ENCODE measurements at regions not wholly inside any gene's neighbourhood (a gene's known extent, or its start where the extent isn't known, plus 50 kb on each side); places are given as distances from the start of the nearest gene placed in this dataset.

DNA sequence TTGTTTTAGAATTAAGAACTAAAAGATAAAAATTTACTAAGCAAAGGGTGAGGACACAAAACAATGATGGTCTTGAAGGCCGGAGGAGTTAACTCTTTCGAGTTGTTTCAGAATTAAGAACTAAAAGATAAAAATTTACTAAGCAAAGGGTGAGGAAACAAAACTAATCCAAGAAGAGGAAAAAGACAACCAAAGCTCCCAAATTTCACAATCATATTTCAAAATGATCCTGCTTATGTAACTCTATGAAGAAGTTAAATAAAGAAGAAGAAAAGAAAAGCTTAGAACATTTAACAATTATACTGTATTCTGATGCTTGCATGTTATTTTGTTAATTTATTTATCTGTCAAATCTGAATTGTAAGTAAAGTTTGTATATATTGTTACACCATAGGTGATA, 154.8 kb upstream of the SLIT2 start:
- no peak for TF ChIP-seq POLR2A (IDR thresholded peaks at IDR 0.05)
- TF ChIP-seq, protein P1, sequence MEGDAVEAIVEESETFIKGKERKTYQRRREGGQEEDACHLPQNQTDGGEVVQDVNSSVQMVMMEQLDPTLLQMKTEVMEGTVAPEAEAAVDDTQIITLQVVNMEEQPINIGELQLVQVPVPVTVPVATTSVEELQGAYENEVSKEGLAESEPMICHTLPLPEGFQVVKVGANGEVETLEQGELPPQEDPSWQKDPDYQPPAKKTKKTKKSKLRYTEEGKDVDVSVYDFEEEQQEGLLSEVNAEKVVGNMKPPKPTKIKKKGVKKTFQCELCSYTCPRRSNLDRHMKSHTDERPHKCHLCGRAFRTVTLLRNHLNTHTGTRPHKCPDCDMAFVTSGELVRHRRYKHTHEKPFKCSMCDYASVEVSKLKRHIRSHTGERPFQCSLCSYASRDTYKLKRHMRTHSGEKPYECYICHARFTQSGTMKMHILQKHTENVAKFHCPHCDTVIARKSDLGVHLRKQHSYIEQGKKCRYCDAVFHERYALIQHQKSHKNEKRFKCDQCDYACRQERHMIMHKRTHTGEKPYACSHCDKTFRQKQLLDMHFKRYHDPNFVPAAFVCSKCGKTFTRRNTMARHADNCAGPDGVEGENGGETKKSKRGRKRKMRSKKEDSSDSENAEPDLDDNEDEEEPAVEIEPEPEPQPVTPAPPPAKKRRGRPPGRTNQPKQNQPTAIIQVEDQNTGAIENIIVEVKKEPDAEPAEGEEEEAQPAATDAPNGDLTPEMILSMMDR (IDR thresholded peaks at IDR 0.05) = no peak
- Histone ChIP-seq H3K4me3 (no peak overlapping the region), H3K9me3 (no peaks in the 10 kb centered on the region), H3K36me3 (no peaks in the 10 kb centered on the region), H3K27ac (no peak overlapping the region), H3K4me1 (no peaks in the 10 kb centered on the region), H3K27me3 (no peaks in the 10 kb centered on the region)
- intact Hi-C loops (cut with DNase I) = no loop called here
- WGBS, 2 donors = 74 to 82% methylated on average over 2 of the region's 2 CpGs
- DNase-seq = no peak

DNA sequence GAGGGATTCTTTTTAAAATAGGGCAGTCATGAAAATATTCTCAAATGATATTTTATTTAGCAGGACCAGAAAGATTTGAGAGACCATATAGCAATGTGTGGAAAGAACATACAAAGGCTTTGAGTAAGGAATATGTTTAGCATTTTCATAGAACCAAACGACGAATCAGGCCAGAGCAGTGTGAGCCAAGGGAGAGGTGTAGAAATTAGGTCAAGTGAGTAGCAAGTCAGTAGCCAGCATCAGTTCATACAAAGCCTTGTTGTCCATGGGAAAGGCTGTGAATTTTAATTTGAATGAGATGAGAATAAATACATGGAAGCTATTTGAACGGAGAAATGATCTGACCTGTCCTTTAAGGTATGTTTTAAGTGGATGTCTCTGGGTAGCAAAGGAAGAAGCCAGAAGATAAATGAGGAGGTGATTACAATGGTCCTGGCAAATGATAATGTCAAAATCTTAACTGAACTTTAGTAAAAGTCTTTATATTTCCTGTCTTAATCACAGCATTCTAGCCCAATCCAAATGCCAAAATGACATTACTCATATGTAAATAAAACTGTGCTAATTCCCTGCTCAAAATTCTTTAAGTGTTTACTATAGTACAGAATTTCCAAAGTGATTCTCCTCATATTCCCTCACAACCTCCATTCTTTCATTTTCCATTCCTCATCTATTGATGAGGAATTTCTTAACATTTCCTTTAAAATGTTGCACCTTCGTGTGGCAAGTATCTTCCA, 155.7 kb upstream of the SLIT2 start:
- intact Hi-C loops (cut with DNase I) = no loop called here

DNA sequence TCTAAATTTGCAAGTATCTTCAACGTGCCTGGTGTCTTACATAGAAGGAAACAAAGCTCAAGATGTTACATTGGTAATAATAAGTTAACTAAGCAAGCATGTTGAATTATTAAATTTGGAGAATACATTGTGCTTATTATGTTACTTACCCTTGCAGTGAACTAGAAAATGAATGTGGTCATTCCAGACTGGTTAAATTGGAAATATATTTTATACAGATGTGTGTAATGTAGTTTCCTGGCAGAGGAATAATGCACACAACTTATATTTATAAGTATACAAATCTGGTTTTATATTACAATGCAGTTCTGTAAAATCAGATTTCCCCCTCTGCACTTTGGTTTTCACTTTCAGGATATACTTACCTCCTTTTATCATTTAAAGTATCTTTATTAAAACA, 159.9 kb upstream of the SLIT2 start:
- Histone ChIP-seq H3K4me1 (no peaks in the 10 kb centered on the region), H3K27ac (no peak overlapping the region), H3K9me3 (no peaks in the 10 kb centered on the region), H3K36me3 (no peaks in the 10 kb centered on the region), H3K27me3 (no peaks in the 10 kb centered on the region), H3K4me3 (no peak overlapping the region)
- DNase-seq = no peak
- 27 to 44% methylated on average over 1 of the region's 1 CpG for WGBS, 2 donors
- intact Hi-C loops (cut with DNase I) = no loop called here
- TF ChIP-seq, protein P1 (IDR thresholded peaks at IDR 0.05) = no peak
- TF ChIP-seq POLR2A (IDR thresholded peaks at IDR 0.05) = no peak

More for the DNA sequence above, 155.7 kb upstream of the SLIT2 start:
- no peaks in the 10 kb centered on the region for H3K4me1 ChIP-seq
- DNase-seq = no peak
- H3K27me3 ChIP-seq = no peaks in the 10 kb centered on the region
- no peak for TF ChIP-seq POLR2A (IDR thresholded peaks at IDR 0.05)
- TF ChIP-seq, protein P1 (IDR thresholded peaks at IDR 0.05) = no peak
- no peak overlapping the region for H3K4me3 ChIP-seq
- no peak overlapping the region for H3K27ac ChIP-seq
- no peaks in the 10 kb centered on the region for H3K9me3 ChIP-seq
- 76 to 79% methylated on average over 4 of the region's 4 CpGs for WGBS, 2 donors
- H3K36me3 ChIP-seq = no peaks in the 10 kb centered on the region

DNA sequence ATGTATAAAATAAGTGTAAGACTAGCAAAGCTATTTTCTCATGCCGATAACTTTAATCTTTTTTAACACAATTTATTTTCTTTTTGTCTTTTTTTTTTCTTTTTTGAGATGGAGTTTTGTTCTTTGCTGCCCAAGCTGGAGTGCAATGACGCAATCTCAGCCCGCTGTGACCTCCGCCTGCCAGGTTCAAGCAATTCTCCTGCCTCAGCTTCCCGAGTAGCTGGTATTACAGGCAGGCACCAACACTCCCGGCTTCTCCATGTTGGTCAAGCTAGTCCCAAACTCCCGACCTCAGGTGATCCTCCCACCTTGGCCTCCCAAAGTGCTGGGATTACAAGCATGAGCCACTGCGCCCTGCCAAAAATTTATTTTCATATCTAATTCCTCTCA, 164.2 kb upstream of the SLIT2 start:
- Histone ChIP-seq H3K27ac (no peak overlapping the region), H3K9me3 (no peaks in the 10 kb centered on the region), H3K4me3 (no peak overlapping the region), H3K27me3 (no peaks in the 10 kb centered on the region), H3K36me3 (no peaks in the 10 kb centered on the region), H3K4me1 (no peaks in the 10 kb centered on the region)
- intact Hi-C loops (cut with DNase I) = no loop called here
- WGBS, 2 donors = 81 to 85% methylated on average over 8 of the region's 8 CpGs
- no peak for DNase-seq
- TF ChIP-seq, protein P1 (IDR thresholded peaks at IDR 0.05) = no peak
- TF ChIP-seq POLR2A (IDR thresholded peaks at IDR 0.05) = no peak

DNA sequence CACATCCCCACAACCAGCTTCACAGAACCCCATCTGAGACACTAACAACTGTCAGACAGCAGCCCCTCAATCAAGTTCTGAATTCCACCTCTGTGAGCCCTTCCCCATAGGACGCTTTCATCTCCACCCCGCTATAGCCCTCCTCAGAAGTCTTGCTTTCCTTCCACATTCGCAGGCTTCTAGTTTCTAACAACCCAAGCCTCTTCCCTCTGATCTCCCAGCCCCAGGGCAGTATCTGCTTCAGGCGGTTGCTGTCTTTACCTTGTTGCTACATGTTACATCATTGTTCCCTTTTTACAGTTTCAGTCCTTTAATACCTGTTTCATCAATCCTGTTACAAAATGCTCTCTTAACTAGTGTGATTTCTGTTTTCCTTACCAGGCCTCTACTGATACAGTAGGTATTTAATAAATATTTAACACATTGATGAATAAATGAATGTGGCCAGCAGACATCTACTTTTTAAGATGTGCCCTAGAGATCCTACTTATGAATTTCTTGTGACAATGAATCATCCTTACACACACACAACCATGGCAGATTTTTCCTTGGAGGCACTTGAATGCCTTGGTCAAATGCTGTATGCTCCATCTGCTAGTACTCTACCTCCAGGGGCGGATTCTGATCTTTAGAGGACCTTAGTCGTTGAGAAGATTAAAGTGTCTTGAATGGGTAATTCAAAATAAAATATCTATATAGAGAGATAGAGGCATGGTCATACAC, 164.7 kb upstream of the SLIT2 start:
- Histone ChIP-seq H3K36me3 (no peaks in the 10 kb centered on the region), H3K4me1 (no peaks in the 10 kb centered on the region), H3K27me3 (no peaks in the 10 kb centered on the region), H3K4me3 (no peak overlapping the region), H3K27ac (no peak overlapping the region), H3K9me3 (no peaks in the 10 kb centered on the region)
- intact Hi-C loops (cut with DNase I) = no loop called here
- 61 to 68% methylated on average over 6 of the region's 6 CpGs for WGBS, 2 donors
- TF ChIP-seq, protein P1 (IDR thresholded peaks at IDR 0.05) = no peak
- TF ChIP-seq POLR2A (IDR thresholded peaks at IDR 0.05) = no peak
- no peak for DNase-seq

Data from esophagus squamous epithelium (tissue), 5 donors.